OCI-LY3 (cell line): ENCODE measurements at regions not wholly inside any gene's neighbourhood (a gene's known extent, or its start where the extent isn't known, plus 50 kb on each side); places are given as distances from the start of the nearest gene placed in this dataset.

Experiments
- H2AFZ ChIP-seq: fragments of 200-600, 300-600 bp; shearing (Covaris generic); 2 replicates; pipeline ENCODE4 v1.6.0; 2014; ENCODE audit warnings: antibody characterized with exemption, low read depth, low read length
- H3K27ac ChIP-seq: fragments of 200-600, 300-600 bp; sonication (generic); 2 replicates; pipeline ENCODE4 v1.5.1; 2014; ENCODE audit warnings: mild to moderate bottlenecking, low read length, moderate library complexity, mixed read lengths
- H3K27me3 ChIP-seq: fragments of 200-600, 300-600 bp; sonication (generic); 2 replicates; pipeline ENCODE4 v1.6.1; 2014; ENCODE audit warnings: low read depth, low read length, mixed read lengths
- H3K36me3 ChIP-seq: fragments of 200-600, 300-600 bp; sonication (generic); replicated peaks from 2 replicates; pipeline ENCODE3; 2014; ENCODE audit warnings: low read depth, low read length, mixed read lengths
- H3K4me1 ChIP-seq: fragments of 300-600, 200-600 bp; sonication (generic); 2 replicates; pipeline ENCODE4 v1.6.1; 2014; ENCODE audit warnings: low read length, mixed read lengths
- H3K4me2 ChIP-seq: fragments of 200-600, 300-600 bp; sonication (generic); 2 replicates; pipeline ENCODE4 v1.6.1; 2014; ENCODE audit warnings: low read length, mixed read lengths
- H3K4me3 ChIP-seq: fragments of 300-600, 200-600 bp; sonication (generic); 2 replicates; pipeline ENCODE4 v1.5.1; 2014; ENCODE audit warnings: antibody characterized with exemption, mild to moderate bottlenecking, low read length, moderate library complexity
- H3K79me2 ChIP-seq: fragments of 300-600, 200-600 bp; shearing (Covaris generic); 2 replicates; pipeline ENCODE4 v1.6.1; 2014; ENCODE audit warnings: mild to moderate bottlenecking, low read length, mixed read lengths
- H3K9ac ChIP-seq: fragments of 300-600, 200-600 bp; shearing (Covaris generic); 2 replicates; pipeline ENCODE4 v1.6.0; 2014; ENCODE audit warnings: mild to moderate bottlenecking, low read length, moderate library complexity
- H3K9me3 ChIP-seq: fragments of 200-600, 300-600 bp; shearing (Covaris generic); 2 replicates; pipeline ENCODE4 v1.6.1; 2014; ENCODE audit warnings: low read length, mixed read lengths; ENCODE audit not compliant: insufficient read depth
- H4K20me1 ChIP-seq: fragments of 200-600, 300-600 bp; sonication (generic); 2 replicates; pipeline ENCODE4 v1.6.1; 2016; ENCODE audit warnings: low read length, mixed read lengths; ENCODE audit not compliant: insufficient read depth
- EZH2phosphoT487 ChIP-seq: fragments of 200-600 bp; shearing (Covaris generic); IDR thresholded peaks from 2 replicates; pipeline ENCODE4 v1.6.1; 2018; ENCODE audit warnings: antibody characterized with exemption, mixed run types, low read depth
- TF ChIP-seq, protein P1 (sequence below): fragments of 200-600, 300-600 bp; sonication (generic); IDR thresholded peaks from 2 replicates; pipeline ENCODE4 v1.5.1; 2014; ENCODE audit warnings: antibody characterized with exemption, low read length, low read depth

DNA sequence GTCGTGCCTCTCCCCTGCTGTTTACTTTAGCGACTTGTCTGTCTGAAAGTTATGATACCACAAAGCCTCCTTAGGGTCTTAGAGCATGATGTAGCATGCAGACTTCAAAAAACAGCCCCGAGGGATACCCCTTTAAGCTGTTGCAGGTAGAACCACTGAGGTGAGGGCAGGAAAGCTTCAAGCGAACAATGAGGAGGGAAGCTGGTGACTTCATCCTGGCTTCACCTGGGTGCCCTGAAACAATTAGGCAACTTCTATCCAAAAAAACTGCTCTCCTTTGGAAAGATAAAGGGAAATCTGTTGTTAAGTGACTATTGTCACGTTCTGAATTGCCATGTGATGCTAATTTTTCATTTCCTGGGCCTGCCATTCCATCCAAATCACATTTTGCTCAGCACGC is 231.6 kb downstream of the SOX2 start:
- Histone ChIP-seq H3K9ac (no peak overlapping the region), H3K27me3 (no peaks in the 10 kb centered on the region), H3K27ac (no peak overlapping the region), H3K9me3 (no peaks in the 10 kb centered on the region), H2AFZ (0 out of 2 replicates have a peak overlapping the region, but pooled peaks have one; percentile 2), H3K36me3 (no peaks in the 10 kb centered on the region), H4K20me1 (no peaks in the 10 kb centered on the region), H3K4me2 (peak overlapping the region; percentile 23), H3K4me1 (peaks cover 9% of the 10 kb centered on the region; the same call in 1 of the 2 replicates), H3K4me3 (no peak overlapping the region), H3K79me2 (no peaks in the 10 kb centered on the region)
- no peak for TF ChIP-seq EZH2phosphoT487
- TF ChIP-seq, protein P1, sequence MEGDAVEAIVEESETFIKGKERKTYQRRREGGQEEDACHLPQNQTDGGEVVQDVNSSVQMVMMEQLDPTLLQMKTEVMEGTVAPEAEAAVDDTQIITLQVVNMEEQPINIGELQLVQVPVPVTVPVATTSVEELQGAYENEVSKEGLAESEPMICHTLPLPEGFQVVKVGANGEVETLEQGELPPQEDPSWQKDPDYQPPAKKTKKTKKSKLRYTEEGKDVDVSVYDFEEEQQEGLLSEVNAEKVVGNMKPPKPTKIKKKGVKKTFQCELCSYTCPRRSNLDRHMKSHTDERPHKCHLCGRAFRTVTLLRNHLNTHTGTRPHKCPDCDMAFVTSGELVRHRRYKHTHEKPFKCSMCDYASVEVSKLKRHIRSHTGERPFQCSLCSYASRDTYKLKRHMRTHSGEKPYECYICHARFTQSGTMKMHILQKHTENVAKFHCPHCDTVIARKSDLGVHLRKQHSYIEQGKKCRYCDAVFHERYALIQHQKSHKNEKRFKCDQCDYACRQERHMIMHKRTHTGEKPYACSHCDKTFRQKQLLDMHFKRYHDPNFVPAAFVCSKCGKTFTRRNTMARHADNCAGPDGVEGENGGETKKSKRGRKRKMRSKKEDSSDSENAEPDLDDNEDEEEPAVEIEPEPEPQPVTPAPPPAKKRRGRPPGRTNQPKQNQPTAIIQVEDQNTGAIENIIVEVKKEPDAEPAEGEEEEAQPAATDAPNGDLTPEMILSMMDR: no peak

DNA sequence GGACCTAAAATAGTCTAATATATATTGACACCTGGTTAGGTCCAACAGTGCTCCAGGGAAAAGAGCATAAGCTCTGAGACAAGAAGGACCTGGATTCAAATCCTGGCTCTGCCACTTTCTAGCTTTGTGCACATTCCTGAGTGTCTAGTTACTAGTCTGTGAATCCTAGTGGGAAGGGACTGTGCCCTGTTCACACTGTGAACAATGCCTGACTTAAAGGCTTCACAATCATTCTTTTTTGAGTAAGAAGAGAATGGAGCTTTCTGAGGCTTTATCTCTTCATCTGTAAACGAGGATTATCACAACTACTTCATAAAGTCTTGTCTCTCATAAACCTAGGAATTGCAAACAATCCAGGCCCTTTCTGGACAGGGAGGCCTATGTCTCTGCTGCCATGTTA is 235.9 kb downstream of the SOX2 start:
- H3K9me3 ChIP-seq: no peaks in the 10 kb centered on the region
- H3K27ac ChIP-seq: no peak overlapping the region
- no peak overlapping the region for H3K9ac ChIP-seq

DNA sequence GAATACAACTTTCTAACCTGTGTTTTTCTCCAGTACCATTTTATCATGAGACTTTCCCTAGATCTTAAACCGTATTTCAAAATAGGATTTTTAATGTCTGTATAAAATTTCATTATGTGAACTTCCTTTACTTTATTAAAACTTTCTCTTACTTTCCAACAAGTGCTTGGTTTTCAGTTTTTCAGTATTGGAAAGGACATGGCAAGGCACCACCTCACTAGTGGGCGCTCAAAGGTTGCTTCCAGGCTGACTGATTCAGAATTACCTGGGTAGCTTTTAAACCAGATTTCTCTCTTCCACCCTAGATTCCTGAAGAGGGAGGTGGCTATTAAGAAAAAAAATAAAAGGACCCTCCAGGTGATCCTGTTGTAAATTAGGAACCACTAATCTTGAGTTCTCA is 236.6 kb downstream of the SOX2 start:
- Histone ChIP-seq H3K27me3 (no peaks in the 10 kb centered on the region), H3K4me1 (peaks cover 3% of the 10 kb centered on the region; the same call in 1 of the 2 replicates), H3K9me3 (no peaks in the 10 kb centered on the region), H3K36me3 (no peaks in the 10 kb centered on the region), H4K20me1 (no peaks in the 10 kb centered on the region), H3K4me3 (no peak overlapping the region), H3K27ac (no peak overlapping the region), H2AFZ (no peak overlapping the region), H3K4me2 (no peak overlapping the region), H3K79me2 (no peaks in the 10 kb centered on the region), H3K9ac (no peak overlapping the region)
- TF ChIP-seq, protein P1: peak; percentile 71
- TF ChIP-seq EZH2phosphoT487: no peak

More for the DNA sequence above, 235.9 kb downstream of the SOX2 start:
- H3K79me2 ChIP-seq: no peaks in the 10 kb centered on the region
- no peak overlapping the region for H2AFZ ChIP-seq
- no peaks in the 10 kb centered on the region for H4K20me1 ChIP-seq
- TF ChIP-seq, protein P1: no peak
- TF ChIP-seq EZH2phosphoT487: no peak
- H3K4me3 ChIP-seq: no peak overlapping the region
- H3K4me2 ChIP-seq: no peak overlapping the region
- H3K27me3 ChIP-seq: no peaks in the 10 kb centered on the region
- H3K36me3 ChIP-seq: no peaks in the 10 kb centered on the region
- H3K4me1 ChIP-seq: peaks cover 9% of the 10 kb centered on the region; the same call in 1 of the 2 replicates

DNA sequence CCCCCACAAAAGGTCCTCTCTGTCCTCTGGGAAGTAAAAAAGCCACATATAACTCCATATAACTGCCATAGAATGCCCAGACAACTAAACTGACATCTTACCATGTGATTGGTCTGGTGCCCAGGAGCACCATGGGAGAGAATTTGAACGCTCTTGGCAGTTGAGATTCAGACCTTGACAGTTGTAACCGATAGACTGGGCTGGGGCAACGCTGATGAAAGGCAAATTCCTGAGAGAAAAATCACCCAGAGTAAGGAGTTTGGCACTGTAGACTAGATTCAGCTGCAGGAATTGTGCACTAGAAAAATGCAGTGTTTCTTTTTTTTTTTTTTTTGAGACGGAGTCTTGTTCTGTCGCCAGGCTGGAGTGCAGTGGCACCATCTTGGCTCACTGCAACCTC is 240.5 kb downstream of the SOX2 start:
- H3K4me3 ChIP-seq: no peak overlapping the region
- no peaks in the 10 kb centered on the region for H3K36me3 ChIP-seq
- no peaks in the 10 kb centered on the region for H3K9me3 ChIP-seq
- H3K27ac ChIP-seq: no peak overlapping the region
- H2AFZ ChIP-seq: no peak overlapping the region
- no peak overlapping the region for H3K4me2 ChIP-seq
- no peaks in the 10 kb centered on the region for H3K27me3 ChIP-seq
- H3K4me1 ChIP-seq: peaks cover 6% of the 10 kb centered on the region; the same call in 1 of the 2 replicates
- TF ChIP-seq, protein P1: no peak
- no peak for TF ChIP-seq EZH2phosphoT487
- no peak overlapping the region for H3K9ac ChIP-seq
- H4K20me1 ChIP-seq: no peaks in the 10 kb centered on the region
- H3K79me2 ChIP-seq: no peaks in the 10 kb centered on the region
